GM10248 (cell line): ENCODE measurements at regions not wholly inside any gene's neighbourhood (a gene's known extent, or its start where the extent isn't known, plus 50 kb on each side); places are given as distances from the start of the nearest gene placed in this dataset.

Experiments used
- CTCF ChIA-PET: fragments of 300-600 bp; sonication (Branson Sonifier 250); formaldehyde crosslinking; extraction: SDS; loops from one replicate; lab custom pipeline; 2021; ENCODE audit warnings: antibody characterized with exemption; lab: Yijun Ruan, JAX
- POLR2A ChIA-PET: fragments of 350-650 bp; sonication (Branson Sonifier 250); formaldehyde crosslinking; extraction: SDS; loops from one replicate; lab custom pipeline; 2020; ENCODE audit warnings: antibody characterized with exemption; lab: Yijun Ruan, JAX
- DNase-seq: peaks from one replicate; pipeline ENCODE4 v3.0.0; 2012; ENCODE audit errors: extremely low spot score
- CTCF ChIP-seq: IDR thresholded peaks from 2 replicates; pipeline ENCODE4 v1.5.1; 2012; ENCODE audit warnings: mild to moderate bottlenecking, low read depth; ENCODE audit errors: extremely low read depth, missing control alignments, control extremely low read depth

GRCh38 chr12:60967128-60967527 is 1293.1 kb upstream of the USP15 start:
- ChIA-PET POLR2A (no interaction called here), CTCF (no interaction called here)
- no peak for DNase-seq
- TF ChIP-seq CTCF = no peak

- ChIA-PET CTCF (interaction anchor here (0.8 kb wide), 1 partner anchor 20 kb away, joined by 4 read pairs; no protein-coding TSS in a partner anchor), POLR2A (no interaction called here)
- no peak for TF ChIP-seq CTCF
- DNase-seq = no peak
Observed at GRCh38 chr12:60977966-60978365, 1282.2 kb upstream of the USP15 start.

GRCh38 chr12:60980558-60980957 is 1279.6 kb upstream of the USP15 start:
- ChIA-PET CTCF (interaction anchor here (1.0 kb wide), 1 partner anchor 19 kb away, joined by 3 read pairs; no protein-coding TSS in a partner anchor), POLR2A (no interaction called here)
- no peak for DNase-seq
- TF ChIP-seq CTCF = no peak

- POLR2A ChIA-PET = no interaction called here
- DNase-seq = no peak
- CTCF ChIA-PET = no interaction called here
- no peak for TF ChIP-seq CTCF
Observed at GRCh38 chr12:60981473-60981872, 1278.7 kb upstream of the USP15 start.

- ChIA-PET POLR2A (no interaction called here), CTCF (no interaction called here)
- no peak for DNase-seq
- TF ChIP-seq CTCF = no peak
Observed at GRCh38 chr12:60992087-60992486, 1268.1 kb upstream of the USP15 start.

- no peak for DNase-seq
- no peak for TF ChIP-seq CTCF
- POLR2A ChIA-PET = no interaction called here
- CTCF ChIA-PET = interaction anchor here (1.5 kb wide), 1 partner anchor 12 kb away, joined by 5 read pairs; no protein-coding TSS in a partner anchor
Observed at GRCh38 chr12:60995256-60995825, 1264.9 kb upstream of the USP15 start.
